NCI-H69 (cell line): ENCODE measurements at regions not wholly inside any gene's neighbourhood (a gene's known extent, or its start where the extent isn't known, plus 50 kb on each side); places are given as distances from the start of the nearest gene placed in this dataset.

Source experiments
- DNase-seq: peaks from one replicate; lab custom pipeline; 2025; lab: John Stamatoyannopoulos, UW

DNA sequence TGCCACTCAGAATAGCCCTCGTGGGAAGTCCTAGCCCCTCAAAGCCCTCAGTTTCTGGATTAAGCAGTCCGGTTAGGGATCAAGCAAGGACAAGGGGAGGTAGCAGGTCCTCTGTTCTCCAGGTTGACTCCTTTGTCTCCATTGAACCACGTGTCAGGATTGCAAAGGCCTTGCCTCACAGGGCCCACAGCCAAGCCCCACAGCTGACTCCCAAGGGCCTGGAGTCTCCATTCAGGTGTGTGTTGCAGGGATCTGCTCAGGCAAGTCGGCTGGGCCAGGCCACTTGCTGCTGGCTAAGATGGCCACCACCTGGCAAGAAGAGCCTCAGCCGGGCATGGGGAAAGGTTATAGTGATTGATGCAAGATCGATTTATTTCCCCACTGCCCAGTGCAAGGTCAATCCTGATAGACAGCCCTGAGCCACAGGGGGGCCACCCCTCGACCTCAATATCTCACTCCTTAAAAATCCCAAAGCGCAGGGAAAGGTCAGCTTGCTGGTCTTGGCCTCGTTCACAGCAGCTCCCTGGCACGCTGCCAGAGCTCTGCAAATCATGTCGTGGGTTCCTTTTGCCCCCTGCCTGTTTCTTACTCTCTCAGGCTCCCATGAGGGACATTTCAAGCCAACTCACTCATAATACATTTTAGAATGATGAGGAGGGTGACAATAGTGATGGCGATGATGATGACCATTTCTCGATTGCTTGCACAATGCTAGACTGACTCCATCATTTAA is 75.9 kb downstream of the EDN3 start:
- peak; percentile 5 for DNase-seq

DNA sequence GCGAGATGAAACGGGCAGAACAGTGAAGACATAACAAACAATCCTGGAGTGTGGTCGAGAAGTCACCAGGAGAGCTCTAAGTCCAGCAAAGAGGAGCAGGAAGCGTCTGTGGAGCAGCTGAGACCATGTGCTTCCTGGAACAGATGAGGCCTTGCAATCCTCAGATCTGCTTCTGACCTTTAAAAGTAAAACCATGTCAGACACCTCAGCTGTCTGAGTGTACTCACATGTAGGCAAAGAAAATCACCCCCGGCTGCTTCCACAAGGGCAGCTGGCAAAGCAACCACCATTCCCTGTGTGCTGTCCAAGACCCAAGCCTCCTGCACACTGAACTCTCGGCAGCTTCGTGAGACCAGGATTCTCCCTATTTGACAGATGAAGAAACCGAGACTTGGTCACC is 76.6 kb downstream of the EDN3 start:
- DNase-seq, result no peak

DNA sequence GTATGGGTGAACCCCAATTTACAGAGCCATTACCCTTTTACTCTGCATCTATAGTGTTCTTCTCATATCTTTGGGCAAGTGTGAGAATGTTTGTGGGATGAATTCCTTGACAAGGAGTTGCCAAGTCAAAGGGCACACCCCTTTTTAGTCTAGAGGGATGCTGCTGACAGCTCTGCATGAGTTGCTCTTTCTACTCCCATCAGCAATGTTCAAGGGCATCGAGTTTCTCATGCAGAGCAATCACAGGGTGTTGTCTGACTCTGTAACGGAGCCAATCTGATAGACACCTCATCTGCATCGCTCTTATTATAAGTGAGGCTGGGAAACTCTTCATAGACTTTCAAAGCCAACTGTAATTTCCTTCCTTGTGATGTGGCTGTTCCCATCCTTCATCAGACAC is 77.4 kb downstream of the EDN3 start:
- no peak for DNase-seq

DNA sequence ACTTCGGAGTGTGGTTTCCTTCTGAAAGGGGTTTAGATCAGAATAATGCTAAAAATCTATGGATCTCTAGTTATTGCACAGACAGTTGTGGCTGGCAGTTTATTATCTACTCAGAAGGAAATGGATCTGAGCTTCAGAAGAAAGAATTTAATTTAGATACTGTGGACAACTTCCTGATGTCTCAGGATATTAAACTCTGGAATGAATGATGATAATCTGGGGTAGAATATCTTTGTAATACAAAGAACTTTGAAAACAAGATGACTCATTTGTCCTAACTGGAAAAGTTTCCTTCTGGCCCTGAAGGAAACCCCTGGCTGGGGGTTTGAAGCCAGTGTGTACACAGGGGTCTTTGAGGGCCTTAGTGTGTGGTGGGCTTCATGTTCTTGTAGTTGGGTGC is 78.0 kb downstream of the EDN3 start:
- no peak for DNase-seq

DNA sequence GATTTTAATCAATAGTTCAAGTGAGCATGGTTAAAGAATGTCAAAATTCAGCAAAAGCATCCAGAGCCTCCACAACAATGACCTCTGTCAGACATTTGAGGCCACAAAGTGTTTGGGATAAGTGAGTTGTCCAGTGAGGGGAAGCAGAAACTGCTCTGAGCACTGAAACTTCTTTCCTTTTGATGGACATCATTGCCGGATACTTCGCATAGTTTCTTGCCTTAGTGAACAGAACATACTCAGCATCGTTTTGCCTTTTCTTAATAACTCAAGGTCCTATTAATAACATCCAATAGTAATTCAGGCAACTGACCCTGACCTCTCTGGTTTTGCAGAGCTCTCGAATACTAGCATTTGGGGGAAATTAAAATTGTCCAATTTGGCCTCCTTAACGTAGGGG is 78.6 kb downstream of the EDN3 start:
- no peak for DNase-seq

DNA sequence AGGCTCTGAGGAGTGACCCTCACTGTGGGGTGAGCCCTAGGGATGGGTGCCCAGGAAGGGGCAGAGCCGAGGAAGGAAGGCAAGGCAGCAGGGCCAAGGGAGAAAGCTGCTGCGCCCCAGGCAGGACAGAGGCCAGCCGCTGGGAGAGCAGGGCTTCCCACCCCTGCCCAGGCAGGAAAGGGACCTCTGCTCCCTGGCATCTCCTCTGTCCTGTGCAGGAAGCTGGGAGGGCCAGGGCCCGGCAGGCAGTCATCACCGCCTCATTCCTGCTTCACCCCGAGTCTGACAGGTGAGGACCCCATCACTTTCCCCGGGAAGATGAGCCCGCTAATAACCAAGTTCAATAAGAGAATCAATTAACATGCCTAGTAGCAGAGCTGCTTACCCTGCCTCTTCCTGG is 81.3 kb downstream of the EDN3 start:
- no peak for DNase-seq

DNA sequence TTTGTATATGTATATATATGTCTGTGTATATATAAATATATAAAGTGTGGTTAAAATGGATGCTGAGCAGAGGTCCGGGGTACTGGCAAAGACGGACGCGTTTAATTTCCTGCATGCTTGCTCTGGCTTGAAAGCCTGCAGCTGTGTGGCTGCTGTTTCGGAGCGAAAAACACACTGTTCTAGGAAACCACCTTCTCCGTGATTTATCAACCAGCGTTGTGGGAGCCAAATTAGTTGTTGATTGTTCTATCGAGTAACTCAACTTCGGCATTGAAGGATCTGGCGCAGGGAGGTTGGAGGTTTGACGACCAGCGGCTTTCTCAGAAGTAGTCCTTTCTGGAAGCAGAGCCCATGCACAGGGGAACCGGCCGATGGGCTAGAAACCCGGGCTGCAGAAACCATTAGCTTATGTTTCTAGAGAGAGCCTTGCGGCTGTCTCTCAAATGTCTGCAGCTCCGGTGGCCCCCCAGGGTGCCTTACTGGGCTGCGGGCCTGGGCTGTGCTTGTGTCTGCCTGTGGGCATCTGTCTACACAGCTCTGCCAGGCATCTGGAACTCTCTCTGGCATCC is 81.8 kb downstream of the EDN3 start:
- peak; percentile 62 for DNase-seq

DNA sequence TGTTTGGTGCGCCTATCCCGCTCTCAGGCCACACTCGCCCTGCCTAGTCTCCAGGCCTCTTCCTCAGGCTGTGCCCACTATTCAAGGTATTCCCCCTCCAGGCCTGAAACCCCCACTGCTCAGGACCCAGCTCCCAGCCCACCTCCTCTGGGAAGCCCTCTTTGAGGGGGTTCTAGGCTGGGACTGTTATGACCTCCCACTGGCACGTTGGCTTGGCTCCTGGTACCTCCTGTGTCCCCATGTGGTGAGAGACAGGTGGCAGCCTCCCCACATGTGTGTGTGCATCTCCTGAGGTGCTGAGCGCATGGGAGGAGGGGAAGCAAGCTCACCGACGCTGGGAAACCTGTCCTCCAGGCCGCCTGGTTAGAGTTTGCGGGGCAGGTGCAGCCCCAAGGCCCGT is 82.5 kb downstream of the EDN3 start:
- DNase-seq, result peak; percentile 26

DNA sequence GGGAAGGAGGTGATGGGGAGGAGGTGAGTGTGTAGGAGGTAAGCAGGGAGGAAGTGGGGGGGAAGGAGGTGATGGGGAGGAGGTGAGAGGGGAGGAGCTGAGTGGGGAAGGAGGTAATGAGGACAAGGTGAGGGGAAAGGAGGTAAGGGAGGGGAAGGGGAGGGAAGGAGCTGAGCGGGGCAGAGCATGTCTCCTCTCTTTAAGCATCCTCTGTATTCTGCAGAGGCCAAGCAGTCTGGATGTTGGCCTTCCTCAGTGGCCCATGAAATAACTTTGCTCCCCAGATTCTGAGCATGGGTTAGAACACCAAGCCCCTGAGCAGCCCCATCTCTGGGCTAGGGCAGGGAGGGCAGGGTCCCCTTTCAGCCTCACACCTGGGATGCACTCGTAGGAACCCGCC is 84.6 kb downstream of the EDN3 start:
- no peak for DNase-seq

DNA sequence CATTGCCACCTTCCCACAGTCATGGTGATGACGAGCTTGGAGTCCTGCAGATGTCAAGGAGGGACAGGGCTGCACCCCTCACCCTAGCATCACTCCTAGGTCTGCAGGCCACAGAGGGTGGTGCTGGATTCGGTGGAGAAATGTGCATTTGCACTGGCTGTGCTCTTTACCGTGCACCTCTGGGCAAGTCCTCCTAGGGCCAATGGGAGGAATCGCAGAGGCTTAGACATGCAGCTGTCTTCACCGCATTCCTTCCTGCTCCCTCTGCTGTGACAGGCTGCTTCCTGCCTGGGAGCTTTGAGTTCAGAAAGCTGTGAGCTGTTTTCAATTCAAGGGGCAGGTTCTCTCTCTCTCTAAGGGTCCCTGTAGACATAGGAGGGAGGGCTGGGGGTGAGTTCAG is 85.1 kb downstream of the EDN3 start:
- DNase-seq, result no peak

DNA sequence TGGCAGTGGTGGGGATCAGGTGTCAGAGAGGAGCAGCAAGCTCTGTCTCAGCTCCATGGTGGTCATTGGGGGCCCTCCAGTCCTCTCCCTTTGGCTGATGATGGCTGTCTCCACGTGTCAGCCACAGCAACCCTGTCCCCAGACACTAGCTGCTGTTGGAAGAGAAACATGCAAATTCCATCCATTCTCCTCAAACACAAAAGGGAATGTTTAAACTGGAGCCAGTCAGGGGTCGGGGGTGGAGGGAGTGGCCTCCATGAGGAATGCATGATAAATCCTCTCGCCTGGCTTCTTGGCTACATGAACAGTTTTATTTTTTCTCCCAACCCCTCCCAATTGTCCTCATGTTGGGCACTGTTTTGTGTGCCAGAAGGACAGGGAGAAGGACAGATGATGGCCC is 86.4 kb downstream of the EDN3 start:
- DNase-seq, result no peak

DNA sequence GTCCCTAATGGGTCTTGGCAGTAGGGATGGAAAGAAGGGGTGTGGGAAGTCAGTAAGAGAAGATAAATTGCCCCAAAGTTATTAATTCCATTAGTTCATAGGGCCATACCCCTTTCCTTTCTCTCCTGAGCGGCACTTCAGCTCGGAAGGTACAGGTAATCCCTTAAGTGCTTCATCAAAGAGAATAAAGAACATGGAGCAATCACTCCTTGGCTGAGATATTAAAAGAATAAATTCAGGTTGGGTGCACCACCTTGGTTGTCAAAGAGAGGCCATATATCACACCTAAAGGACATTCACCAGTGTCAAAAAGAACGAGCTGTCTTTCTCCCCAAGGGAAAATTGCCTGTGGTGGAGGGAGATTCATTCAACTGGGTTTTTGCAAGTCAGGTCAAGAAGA is 87.5 kb downstream of the EDN3 start:
- DNase-seq, result no peak

DNA sequence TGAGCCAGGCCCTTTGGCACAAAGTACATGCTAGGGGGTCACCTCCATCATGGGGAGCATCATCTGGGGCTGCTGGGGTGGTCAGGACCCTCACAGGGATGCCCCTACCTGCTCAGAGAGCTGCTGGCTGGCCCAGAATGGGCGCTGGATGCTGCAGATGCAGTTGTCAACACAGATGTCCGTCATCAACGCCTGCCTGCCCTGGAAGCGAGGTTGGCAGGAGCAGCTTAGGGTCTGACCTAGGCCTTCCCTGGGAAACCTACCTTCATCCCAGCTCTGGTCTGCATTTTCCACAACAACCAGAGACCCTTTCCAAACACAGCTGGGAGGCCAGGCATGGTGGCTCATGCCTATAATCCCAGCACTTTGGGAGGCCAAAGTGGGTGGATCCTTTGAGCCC is 88.0 kb downstream of the EDN3 start:
- no peak for DNase-seq

DNA sequence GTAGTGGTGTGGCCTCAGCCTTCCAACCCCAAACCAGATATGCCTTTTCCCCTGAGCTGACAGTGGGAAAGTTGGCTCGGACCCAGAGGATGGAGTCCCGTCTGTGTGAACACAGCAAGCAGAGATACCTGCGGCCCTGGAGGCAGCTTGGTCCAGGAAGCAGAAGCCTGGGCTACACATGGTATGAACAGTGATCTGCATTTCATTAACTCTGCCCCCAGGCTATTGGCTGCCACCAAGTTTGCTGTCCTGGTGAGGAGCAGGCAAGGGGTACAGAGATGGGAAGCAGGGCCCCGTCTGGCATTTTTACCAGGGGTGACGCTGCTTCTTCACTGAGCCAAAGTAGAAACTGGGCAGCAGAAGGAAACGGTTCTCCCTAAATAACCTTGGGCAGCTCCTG is 90.0 kb downstream of the EDN3 start:
- DNase-seq, result peak; percentile 8

DNA sequence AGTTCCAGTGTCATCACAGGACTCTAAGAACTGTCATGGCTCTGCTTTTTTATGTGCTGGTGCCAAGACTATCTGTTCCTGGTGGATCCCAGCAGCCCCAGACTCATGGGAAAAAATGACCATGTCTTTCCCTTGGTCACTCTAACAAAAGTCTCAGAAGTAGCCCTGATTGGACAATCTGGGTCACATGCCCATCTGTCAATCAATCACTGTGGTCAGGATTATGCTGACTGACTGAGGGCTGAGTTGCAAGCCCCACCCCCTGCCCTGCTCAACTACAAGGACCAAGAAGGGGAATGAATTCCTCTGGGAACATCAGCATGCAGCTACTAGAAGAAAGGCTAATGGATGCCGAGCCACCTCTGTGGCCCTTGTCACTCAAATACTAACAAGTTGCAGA is 91.6 kb downstream of the EDN3 start:
- no peak for DNase-seq

DNA sequence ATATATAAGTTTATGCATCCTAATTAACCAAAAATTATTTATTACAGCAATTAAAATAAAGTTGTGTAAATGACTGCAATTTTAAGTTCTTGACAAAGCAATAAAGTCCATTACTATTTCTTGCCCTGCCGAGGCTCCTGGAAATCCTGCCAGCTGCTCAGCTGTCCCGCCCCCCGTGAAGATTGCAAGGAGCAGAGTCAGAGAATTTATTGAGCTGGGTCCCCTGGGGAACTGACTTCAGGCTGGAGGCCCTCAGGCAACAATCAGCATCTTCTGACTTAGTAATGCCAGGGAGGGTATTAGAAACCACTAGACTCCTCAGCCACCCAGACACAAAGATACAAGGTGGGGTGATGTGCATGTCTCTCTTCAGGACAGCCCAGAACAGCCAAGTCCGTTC is 92.3 kb downstream of the EDN3 start:
- DNase-seq, result peak; percentile 70

DNA sequence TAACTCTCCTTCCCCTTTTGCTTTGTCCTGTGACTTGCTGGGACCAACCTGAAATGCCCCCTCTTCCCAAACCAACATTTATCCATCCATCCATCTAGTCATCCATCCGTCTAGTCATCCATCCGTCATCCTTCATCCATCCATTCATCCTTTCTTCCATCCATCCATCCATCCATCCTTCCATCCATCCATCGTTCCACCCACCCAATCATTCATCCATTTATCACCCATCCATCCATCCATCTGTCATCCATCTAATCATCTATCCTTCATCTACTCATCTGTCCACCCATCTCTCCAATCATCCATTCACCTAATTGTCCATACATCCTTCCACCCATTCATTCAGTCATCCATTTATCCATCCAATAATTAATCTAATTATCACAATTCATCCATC is 92.7 kb downstream of the EDN3 start:
- DNase-seq, result no peak

DNA sequence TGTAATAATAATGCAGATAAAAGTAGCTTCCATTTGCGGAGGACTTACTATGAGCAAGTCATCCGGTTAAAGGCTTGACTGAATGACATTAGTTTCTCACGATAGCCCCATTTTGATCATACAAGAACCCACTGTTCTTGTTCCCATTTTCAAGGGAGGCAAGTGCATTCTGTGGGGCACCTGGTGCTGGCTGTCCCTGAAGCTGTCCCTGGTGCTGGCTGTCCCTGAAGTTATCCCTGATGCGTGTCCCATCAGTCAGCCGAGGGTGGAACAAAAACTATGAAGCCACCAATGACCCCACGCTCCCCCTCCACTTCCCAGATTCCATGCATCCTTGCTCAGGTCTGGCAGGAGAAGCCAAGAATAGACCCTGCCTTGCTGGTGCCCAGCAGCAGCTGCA is 95.3 kb downstream of the EDN3 start:
- DNase-seq, result no peak

DNA sequence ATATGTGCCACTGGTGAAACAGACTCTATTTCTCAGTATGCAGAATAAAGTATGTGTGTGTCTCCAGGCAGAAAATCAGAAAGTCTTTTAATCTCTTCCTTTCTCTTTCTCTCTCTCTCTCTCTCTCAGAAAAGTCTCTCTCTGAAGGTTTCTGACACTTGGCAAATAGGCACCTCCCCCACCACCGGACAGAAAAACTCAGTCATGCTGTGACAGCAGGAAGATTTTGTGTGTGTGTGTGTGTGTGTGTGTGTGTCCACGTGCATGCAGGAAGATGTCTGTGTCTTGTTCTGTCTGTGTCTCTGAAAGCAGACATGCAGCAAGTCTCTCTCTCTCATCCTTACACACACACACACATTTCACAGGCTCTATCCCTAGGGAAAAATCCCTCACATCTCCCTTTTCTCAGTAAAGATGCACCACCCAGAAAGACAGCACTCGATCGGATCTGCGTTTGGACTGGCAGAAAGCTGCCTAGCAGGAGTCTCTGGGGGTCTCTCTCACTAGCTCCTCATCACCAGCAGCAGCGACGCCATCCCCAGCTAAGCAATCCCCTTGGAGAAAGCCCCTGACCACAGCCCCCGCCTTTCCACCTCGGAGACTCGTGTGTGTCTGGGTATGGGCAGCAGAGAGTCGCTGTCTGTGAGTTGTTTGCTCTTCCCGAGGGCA is 98.3 kb downstream of the EDN3 start:
- DNase-seq, result peak; percentile 45

DNA sequence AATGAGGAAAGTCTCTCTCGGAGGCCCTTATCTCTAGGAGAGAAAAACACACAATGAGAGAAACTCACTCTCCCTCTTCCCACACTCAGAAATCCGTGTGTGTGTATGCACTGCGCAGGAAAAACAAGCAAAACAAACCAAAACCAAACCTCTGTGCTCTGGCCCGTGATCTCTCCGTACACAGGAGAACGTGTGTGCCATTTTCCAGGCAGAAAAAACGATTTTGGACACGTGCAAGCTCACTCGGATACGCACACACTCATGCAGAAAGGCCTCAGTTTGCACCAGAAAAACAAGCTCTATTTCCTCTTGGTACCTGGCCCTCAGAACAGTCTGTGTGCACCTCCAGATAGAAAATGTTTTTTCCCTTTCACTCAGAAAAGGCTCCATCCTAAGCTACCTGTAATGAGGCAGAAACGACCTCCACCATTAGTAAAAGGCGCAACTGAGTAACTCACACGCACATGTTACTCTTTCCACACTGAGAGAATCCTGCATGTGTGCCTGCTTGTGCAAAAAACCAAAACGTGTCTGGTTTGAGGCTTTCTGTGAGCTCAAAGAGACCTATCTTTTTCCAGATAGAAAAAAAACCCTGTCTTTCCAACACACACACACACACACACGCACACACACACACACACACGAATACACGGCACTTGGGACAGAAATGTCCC is 99.2 kb downstream of the EDN3 start:
- DNase-seq, result no peak

DNA sequence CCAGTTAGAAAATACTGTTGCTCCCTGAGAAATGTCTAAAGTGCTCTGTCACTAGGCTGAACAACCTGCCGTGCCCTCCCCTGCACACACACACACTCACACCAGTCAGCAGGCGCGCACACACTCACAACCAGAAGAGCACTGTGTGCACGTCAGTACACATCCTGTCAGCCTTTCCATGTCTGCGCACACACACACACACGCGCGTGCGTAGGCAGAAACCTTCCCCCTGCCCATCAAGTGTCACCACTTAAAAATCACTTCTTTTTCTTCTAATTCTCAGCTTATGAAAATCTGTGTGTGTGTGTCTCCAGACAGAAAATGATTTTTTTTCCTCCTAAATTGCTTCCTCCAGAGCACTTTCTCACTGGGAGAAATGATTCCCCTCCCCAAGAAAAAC is 100.3 kb downstream of the EDN3 start:
- DNase-seq, result peak; percentile 29

DNA sequence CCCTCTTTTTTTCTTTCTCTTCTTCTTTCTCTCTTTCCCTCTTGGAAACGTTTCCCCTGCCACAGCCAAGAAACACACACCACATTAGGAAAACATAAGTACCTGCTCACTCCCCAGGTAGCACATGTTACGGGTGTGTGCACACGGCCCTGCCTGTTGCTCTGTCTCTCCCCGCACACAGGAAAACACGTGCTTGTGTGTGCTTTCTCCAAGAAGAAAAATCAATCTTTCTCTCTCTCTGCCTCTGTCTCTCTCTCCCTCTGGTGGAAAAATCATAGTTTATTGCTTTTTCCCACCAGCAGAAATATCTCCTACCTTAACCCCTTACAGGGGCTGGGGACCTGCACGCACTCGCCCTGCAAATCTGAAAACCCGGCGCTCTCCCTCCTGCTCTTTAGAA is 102.3 kb downstream of the EDN3 start:
- peak; percentile 87 for DNase-seq
